HG02763 (cell line): ENCODE measurements at regions not wholly inside any gene's neighbourhood (a gene's known extent, or its start where the extent isn't known, plus 50 kb on each side); places are given as distances from the start of the nearest gene placed in this dataset.
"Not testable (repeated sequence)": the region's sequence is repeated elsewhere in the genome, so short reads cannot be mapped to it uniquely, and the experiment has no call there.

ENCODE experiments used
- ATAC-seq: cut with Tn5 transposase; IDR thresholded peaks from one replicate; pipeline ENCODE4 v1.9.1; 2021; ENCODE audit warnings: mild to moderate bottlenecking, moderate library complexity; ENCODE audit not compliant: unreplicated experiment

DNA sequence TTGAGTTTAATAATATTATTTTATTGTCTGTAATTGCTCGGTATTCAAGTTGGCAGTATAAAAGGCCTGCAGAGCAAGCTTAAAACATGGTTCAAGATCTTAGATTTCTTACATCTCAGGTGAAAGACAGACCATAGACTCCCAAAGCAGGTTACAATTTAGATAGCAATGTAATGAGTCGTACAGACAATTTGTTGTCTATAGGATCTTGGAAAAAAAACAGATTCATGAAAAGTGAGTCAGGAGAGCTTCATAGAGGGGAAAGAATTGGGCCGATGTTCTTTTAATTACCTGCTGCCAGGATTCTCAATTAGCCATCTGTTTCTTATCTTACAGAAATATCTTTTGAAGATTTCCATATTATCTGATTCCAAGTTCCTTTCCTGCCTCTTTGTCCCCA, 111.5 kb upstream of the IKBKE start:
- ATAC-seq = not testable (repeated sequence)

DNA sequence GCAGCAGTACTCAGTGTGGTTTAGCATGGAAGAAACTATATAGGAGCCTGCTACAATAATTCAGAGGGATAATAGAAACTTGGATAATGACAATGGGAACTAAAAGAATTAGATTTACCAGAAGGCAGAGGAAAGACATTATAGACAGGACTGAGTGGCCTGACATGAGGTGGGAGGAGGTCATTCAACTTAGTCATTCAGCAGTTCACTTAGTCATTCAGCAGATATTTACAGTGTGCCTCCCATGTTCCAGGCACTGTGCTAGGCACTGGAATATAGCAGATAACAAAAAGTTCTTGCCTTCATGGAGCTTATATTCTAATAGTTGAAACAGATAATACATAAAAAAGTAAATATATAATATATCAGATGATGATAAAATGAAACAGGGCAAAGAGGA, 110.9 kb upstream of the IKBKE start:
- ATAC-seq = not testable (repeated sequence)

DNA sequence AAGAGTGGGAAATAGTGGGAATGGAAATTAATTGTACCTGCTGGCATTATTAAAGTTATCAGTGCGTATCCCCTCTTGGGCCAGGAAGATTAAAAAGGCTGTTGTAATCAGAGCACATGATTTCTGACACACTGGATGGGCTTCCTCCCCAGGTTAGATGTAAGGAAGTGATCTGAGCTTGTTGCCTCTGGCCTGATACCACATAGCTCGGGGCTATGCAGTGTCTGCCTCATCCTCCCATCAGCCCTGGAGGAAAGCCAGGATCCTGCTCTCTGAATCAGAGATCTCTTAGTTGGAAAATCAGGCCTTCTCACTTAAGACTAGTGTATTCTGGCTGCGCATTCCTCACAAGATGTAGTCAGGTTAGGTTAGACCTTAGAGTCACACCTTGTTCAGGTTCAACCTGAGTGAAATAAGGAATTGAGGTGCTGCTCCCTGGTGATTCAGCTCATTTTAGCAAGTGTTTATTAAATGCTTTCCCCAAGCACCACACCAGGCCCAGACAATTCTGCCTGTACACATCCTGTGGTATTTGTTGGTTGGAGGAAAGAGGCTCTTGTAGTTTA, 108.2 kb upstream of the IKBKE start:
- not testable (repeated sequence) for ATAC-seq

DNA sequence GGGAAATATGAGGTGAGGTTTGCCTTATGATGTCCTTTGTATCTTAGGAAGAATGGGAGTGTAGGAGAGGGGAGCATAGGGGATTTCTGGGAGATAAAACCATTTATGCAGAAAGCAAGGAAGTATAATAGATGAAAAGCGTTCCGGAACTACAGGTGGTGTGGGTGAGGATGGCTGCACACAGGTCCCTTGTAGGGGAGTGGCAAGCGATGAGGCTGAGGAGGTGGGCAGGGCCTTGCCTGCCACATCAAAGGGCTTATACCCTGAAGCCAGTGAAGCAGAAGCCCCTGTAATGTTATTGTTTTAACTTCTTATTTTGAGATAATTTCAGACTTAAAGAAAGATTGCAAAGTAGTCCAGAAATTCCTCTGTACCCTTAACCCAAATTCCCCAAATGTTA, 107.3 kb upstream of the IKBKE start:
- ATAC-seq = not testable (repeated sequence)

DNA sequence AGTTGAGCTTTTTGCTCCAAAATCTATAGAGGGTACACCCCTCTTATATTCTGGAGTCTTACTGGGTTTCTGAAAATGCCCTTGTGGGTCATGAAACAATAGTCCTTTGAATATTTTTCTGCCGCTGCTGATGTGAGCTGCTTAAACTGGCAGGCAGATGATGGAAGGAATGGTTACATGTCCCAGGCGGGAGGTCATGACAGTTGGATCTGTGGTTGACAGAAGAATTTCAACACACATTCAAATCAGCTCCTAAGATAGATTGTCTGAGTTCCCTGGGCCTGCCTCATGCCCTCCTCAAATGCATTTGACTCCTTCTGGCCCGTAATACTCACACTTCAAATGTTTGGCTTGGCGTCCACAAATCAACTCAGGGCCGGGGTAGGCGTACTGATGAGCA, 105.0 kb upstream of the IKBKE start:
- not testable (repeated sequence) for ATAC-seq

DNA sequence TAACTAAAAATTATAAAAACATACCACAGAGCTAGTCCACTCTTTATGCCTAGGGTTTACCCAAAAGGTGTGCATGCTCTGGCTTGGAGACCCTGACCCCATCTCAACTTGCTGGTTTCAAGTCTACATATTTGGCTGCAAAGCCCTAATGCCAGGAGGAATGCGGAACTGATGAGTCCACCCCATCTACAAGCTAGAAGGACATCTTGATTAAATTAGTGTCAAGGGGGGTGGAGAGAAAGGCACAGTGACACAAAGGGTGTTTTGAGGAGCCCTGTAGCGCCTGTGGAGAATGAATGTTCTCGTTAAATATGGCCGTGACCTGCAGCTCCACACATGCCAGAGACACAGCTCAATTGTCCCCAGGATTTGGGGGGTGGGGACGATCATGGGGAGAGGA, 104.1 kb upstream of the IKBKE start:
- ATAC-seq = not testable (repeated sequence)

DNA sequence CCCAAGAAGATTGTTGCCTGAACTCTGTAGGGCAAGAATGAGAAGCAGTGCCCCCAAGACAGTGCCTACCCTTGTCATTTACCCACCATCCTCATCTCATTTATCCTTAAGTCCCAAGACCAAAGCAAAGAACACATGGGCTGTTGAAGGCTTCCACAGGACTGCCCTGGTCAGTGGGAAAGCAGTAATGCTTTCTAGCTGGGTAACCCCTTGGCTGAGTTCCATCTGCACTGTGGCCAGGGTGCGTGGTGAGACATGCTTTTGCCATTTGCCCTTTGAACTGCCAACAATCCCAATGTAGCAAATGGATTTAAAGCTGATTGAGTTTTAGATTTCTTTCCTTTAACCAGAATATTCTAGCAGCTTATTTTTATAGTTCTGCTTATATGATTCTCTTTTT, 103.5 kb upstream of the IKBKE start:
- ATAC-seq = not testable (repeated sequence)

DNA sequence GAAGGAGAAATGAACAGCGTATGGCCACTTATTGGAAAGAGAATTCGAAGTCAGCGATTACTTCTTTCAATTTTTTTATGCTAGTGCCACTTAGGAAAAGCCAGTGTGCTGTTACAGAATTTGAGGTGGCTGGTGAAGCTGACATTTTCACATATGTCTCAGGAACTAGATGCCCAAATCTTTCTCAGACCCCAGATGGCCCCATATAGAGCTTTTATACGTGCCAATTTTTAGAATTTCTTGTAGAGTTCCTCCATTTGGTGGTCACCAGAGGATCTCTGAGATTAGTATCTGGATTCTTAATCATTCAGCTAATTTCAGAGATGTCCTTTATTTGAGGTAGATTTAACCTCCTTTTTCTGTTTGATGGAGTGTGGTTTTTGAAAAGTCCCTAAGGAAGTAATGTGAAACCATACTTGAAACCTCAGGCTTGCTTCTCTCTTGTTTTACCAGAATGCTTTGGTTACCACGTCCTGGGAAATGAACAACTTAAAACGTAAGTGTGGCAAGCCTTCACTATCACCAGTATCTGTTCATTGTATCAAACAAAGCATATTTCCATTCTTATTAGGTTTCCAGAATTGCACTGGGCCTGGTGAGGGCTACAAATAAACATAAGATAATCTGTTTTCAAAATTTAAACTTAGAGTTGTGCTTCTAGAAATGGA, 102.2 kb upstream of the IKBKE start:
- ATAC-seq = not testable (repeated sequence)

DNA sequence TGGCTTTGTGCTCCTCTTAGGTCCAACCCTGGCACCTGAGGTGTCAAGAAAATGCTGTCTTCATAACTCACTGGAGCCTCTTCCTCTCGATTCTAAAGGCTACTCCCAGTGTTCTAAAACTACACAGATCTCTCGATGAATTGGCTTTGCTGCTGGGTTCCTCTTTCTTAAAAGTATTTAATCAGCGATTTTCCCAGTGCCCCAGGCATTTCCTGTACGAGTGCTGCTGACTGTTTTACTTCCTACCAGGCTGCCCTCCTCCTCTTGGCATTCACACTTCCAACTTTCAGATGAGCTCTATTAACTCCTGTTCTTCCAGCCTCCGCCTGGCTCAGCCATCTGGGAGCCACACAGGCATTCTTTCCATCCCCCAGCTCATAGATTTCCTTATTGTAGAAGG, 95.6 kb upstream of the IKBKE start:
- ATAC-seq = not testable (repeated sequence)

DNA sequence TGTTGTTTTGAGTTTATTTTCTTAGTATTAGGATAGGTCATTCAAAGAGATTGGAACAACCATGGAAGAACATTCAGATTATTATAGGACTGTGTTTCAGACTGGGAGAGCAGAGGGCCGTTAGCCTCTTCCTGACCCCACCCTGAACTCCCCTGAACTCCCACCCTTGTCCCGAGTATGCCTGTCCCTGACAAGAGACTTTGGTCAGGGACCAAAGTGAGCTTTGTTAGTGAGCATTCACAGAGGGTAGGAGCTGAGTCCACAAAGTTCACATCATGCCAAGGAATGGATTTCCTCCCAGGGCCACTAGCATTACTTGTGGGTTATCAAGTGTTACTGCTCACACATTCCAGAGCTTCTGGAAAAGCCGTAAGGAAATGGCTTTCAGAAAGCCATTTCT, 94.7 kb upstream of the IKBKE start:
- not testable (repeated sequence) for ATAC-seq

DNA sequence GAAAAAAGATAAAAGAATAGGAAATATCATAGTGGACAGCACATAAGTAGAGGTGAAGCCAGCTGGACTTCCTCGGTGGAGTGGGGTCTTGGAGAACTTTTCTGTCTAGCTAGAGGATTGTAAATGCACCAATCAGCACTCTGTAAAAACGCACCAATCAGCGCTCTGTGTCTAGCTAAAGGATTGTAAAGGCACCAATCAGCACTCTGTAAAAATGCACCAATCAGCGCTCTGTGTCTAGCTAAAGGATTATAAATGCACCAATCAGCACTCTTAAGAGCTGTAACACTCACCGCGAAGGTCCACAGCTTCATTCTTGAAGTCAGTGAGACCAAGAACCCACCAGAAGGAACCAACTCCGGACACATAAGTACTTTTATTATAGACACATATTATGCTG, 91.8 kb upstream of the IKBKE start:
- ATAC-seq = not testable (repeated sequence)

DNA sequence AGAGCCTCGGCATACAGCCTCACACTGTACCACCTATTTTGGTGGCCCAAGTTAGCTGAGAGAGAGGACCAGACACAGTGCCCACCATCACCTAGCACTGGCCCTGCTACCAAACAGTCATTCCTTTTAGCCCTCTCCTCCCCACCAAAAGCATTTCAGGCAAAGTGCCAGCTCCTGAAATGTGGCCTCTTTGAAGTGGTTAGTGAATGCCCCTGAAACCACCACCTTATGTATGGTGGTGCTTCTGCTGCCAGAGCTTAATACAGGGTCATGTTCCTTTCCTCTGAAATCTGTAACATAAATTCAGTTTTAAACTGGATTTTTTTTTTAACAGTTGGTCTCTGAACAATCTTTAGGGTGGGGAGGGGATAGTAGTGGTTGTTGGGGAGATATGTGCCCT, 91.0 kb upstream of the IKBKE start:
- not testable (repeated sequence) for ATAC-seq

DNA sequence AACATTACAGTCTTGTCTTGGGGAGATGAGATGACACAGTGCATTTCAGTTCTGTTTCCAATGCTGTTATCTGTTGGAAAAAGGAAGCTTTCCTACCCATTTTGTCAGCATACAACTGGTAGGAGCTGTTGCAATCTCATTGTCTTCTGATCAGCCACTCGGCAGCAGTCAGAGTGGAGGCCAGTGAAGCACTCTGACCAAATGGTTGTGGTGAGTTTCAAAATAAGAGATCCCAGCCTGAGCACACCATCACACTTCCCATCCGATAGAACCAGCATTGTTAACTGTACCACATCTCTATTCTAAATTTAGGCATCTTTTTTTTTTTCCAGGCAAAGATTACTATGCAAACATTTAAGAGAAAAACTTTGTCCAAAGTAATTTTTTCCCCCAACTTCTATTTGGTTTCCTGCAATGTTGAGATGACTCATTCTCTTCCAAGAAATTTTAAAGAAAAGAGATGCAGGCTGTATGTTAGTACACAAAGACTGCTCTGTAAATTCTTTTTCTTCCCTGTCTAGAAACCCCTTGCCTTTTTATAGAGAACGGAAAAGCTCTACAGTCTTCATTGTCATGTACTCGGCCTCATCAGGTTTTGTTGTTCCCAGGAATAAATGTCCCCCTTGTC, 90.0 kb upstream of the IKBKE start:
- ATAC-seq = not testable (repeated sequence)

DNA sequence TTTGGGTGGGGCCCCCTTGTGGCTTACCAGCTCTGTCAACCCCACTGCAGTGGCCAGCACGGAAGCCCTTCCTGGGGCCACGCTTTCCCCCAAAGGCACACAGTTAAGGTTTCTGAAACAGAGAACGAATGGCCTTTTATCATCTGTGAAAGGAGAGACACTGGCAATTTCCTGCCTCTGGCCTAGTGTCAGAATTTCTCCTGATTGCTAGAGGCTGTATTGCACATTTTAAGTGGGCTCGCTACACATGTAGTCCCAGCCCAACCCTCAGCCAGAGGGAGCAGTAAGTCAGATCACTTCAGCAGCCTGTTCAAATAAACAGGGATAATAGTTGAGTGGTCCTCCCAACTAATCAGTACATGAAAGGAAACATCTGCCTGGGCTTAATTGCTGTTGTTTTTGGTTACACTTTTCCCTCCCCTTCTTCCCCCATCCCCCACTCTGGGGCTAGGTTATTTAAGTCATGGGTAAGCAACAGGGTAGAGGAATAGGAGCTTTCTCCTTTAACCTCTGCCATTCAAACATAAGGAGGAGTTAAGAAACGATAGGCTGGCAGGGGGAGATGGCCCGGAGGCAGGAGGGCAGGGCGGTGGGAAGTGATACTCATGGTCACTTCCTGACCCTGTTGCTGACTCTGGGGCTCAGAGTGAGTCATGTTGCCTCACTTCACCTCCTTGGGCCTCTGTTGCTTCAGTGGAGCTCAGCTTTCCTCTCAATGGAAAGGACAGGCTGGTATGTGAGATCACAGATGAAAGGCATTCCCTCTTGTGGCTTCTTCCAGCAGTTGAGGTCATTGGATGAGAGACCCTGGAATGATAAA, 89.3 kb upstream of the IKBKE start:
- ATAC-seq = not testable (repeated sequence)

DNA sequence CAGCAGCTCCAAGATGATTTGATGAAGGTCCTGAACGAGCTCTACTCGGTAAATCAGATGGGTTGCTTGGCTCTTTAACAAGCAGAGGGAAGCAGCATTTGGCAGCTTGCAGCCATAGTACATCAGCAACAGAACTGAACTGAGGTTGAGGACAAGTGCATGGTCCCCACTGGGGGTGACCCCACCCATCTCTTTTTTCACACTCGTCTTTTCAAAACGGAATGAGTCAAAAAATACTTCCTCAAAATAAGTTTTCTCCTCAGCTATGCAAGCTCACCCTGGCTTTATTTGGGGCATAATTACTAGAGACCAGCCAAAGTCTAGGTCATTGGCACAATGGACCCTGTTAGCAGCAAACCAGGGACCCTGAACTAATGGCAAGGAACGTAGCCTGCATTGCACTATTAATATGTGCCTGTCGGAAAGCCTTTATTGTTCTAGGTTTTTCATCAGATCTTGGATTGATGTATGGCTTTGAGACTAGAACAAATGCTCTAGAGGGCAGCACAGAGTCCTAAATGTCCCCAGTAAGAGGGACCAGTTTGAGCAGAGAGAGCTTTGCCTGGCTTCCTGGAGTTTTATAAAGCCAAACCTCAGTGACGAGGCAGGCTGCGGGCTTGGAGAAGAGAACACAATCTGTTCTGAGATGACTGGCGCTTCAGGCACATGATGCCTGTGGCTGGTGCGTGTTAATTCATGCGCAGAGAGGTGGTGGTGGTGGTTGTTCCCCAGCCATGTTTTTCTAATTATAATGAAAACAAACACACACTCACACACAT, 86.1 kb upstream of the IKBKE start:
- not testable (repeated sequence) for ATAC-seq

DNA sequence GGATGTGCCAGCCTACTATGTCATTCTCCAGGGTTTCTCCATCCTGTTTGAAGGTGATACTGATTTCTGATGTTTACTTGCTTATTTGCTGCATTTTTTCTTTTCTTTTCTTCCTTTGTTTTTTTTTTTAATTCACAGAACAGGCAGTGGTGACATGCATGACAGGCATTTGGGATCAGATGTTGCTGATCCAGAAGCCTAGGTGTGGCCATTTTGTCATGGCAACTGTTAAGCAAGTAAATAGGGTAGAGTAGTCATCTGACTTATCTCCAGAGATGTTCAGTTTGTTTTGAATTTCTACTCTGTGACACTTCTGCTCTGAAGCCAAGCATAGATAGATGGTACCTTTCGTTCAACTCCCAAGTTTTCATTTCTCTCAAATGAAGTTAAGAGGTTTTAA, 85.4 kb upstream of the IKBKE start:
- ATAC-seq = not testable (repeated sequence)

DNA sequence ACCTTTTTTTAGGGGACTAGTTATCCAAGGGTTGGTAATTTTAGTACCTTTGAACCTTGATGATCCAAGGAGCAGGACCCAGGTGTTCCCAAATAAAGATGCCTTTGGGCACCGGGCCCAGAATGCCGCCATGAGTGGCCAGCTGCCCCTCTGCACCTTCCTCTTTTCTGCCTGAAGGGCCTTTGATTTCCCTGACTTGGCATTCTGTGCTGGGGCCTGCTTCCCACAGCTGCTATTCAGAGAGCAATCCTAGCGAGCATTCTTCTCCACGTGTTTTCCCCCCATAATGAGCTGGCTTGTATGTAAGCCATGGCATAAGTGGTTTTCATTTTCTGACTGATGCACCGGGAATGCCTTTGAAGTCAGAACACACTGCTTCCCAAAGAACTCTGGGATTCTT, 82.6 kb upstream of the IKBKE start:
- not testable (repeated sequence) for ATAC-seq

DNA sequence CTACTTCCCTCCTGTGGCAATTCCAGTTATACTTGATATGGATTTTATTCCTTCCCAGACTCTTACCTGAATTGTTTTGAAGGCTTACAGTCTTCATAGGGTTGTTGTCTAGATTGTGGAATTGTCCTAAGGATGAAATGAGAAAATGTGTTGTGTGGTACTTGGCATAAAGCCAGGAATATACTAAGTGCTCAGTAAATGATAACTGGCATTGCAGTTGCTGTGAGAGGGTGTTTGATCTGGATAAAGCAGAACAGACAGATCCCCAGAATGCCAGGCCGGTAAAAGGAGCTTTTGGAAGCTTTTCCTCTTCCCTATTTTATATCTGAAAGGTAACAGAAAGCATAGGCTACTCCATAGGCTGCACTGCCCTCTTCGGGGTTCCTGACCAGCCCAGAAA, 78.4 kb upstream of the IKBKE start:
- ATAC-seq = not testable (repeated sequence)

DNA sequence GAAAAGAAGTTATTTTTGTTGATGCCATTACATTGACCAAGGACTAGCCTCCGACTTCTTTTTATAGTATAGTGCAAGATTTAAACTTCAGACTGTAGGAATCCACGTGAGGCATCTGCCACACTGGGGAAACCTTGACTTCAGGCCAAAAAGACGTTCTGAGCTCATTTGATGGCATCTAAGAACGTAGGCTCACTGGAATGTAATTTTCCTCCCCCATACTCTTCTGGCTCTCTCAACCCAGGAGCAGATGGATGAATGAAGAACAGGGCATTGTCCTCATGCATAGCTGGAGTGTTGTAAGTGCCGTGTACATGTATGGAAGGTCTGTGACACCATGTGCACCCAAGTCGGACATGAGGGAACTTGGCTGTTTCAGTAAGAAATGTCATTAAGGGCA, 72.8 kb upstream of the IKBKE start:
- ATAC-seq = not testable (repeated sequence)

DNA sequence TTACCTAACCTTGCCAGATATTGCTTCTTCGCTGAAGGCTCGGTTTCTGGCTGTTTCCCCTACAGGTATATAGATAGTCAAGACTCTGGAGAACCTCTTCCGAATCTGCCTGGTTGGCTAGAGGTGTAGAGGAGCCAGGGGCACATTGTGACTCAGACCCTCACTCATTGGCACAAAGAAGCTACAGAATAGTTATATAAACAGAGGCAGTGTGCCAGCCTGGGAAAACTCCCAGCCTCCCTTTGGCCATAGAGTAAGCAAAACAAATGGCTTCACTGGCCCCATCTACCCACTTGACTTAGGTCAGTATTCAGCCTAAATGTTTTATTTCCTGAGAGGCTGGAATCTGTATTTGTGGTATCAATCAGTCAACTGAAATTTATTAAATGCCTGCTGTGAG, 72.0 kb upstream of the IKBKE start:
- ATAC-seq = not testable (repeated sequence)
